ENCODE measurements at regions not wholly inside any gene's neighbourhood (a gene's known extent, or its start where the extent isn't known, plus 50 kb on each side); places are given as distances from the start of the nearest gene placed in this dataset.

- TF ChIP-seq RAD21 (IDR thresholded peaks at IDR 0.05; ENCODE audit: low read depth) (no peak), EGR1 (IDR thresholded peaks at IDR 0.05) (no peak), TCF12 (IDR thresholded peaks at IDR 0.05; ENCODE audit: low read depth) (no peak), YY1 (IDR thresholded peaks at IDR 0.05; ENCODE audit: low read depth) (no peak), NFIC (IDR thresholded peaks at IDR 0.05) (no peak), REST (IDR thresholded peaks at IDR 0.05; ENCODE audit: low read depth) (no peak), ZBTB7A (IDR thresholded peaks at IDR 0.05; ENCODE audit: low read depth) (no peak), CEBPB (IDR thresholded peaks at IDR 0.05) (no peak), EP300 (IDR thresholded peaks at IDR 0.05; ENCODE audit: borderline replicate concordance) (no peak), TEAD4 (IDR thresholded peaks at IDR 0.05) (no peak), USF1 (IDR thresholded peaks at IDR 0.05) (no peak), FOXM1 (IDR thresholded peaks at IDR 0.05; ENCODE audit: borderline replicate concordance, low read depth) (no peak), TAF1 (IDR thresholded peaks at IDR 0.05; ENCODE audit: low read depth) (no peak)
These were observed 553.4 kb downstream of the ZIC1 start for GRCh38 chr3:147962408-147963164.

GRCh38 chr3:147963711-147964110, 554.5 kb downstream of the ZIC1 start:
- no peak for TF ChIP-seq TCF12 (IDR thresholded peaks at IDR 0.05; ENCODE audit: low read depth)
- TF ChIP-seq REST (IDR thresholded peaks at IDR 0.05; ENCODE audit: low read depth): no peak
- no peak for TF ChIP-seq MAX (IDR thresholded peaks at IDR 0.05)
- TF ChIP-seq RAD21 (IDR thresholded peaks at IDR 0.05; ENCODE audit: low read depth): no peak
- TF ChIP-seq TAF1 (IDR thresholded peaks at IDR 0.05; ENCODE audit: low read depth): no peak
- TF ChIP-seq YY1 (IDR thresholded peaks at IDR 0.05; ENCODE audit: low read depth): no peak
- no peak for TF ChIP-seq CREB1 (IDR thresholded peaks at IDR 0.05; ENCODE audit: low read depth)
- no peak for TF ChIP-seq CEBPB (IDR thresholded peaks at IDR 0.05)
- TF ChIP-seq USF1 (IDR thresholded peaks at IDR 0.05): no peak

GRCh38 chr3:147975165-147975564, 566.0 kb downstream of the ZIC1 start:
- TF ChIP-seq NFIC (IDR thresholded peaks at IDR 0.05) (no peak), CEBPB (IDR thresholded peaks at IDR 0.05) (no peak)

- TF ChIP-seq ZBTB7A (IDR thresholded peaks at IDR 0.05; ENCODE audit: low read depth): no peak
- TF ChIP-seq USF1 (IDR thresholded peaks at IDR 0.05): no peak
- TF ChIP-seq CREB1 (IDR thresholded peaks at IDR 0.05; ENCODE audit: low read depth): no peak
These were observed 567.8 kb downstream of the ZIC1 start for GRCh38 chr3:147977001-147977400.

GRCh38 chr3:147987549-147987948, 578.4 kb downstream of the ZIC1 start:
- TF ChIP-seq NFIC (IDR thresholded peaks at IDR 0.05): no peak

GRCh38 chr3:147989344-147989743, 580.2 kb downstream of the ZIC1 start:
- TF ChIP-seq EGR1 (IDR thresholded peaks at IDR 0.05) (no peak), TAF1 (IDR thresholded peaks at IDR 0.05; ENCODE audit: low read depth) (no peak), ZBTB7A (IDR thresholded peaks at IDR 0.05; ENCODE audit: low read depth) (no peak), TCF12 (IDR thresholded peaks at IDR 0.05; ENCODE audit: low read depth) (no peak), REST (IDR thresholded peaks at IDR 0.05; ENCODE audit: low read depth) (no peak), YY1 (IDR thresholded peaks at IDR 0.05; ENCODE audit: low read depth) (no peak), RAD21 (IDR thresholded peaks at IDR 0.05; ENCODE audit: low read depth) (no peak), NFIC (IDR thresholded peaks at IDR 0.05) (no peak), CEBPB (IDR thresholded peaks at IDR 0.05) (no peak), CREB1 (IDR thresholded peaks at IDR 0.05; ENCODE audit: low read depth) (no peak), MAX (IDR thresholded peaks at IDR 0.05) (no peak), EP300 (IDR thresholded peaks at IDR 0.05; ENCODE audit: borderline replicate concordance) (no peak), TEAD4 (IDR thresholded peaks at IDR 0.05) (no peak), FOXM1 (IDR thresholded peaks at IDR 0.05; ENCODE audit: borderline replicate concordance, low read depth) (no peak), USF1 (IDR thresholded peaks at IDR 0.05) (no peak)
